ENCODE measurements at regions not wholly inside any gene's neighbourhood (a gene's known extent, or its start where the extent isn't known, plus 50 kb on each side); places are given as distances from the start of the nearest gene placed in this dataset.
"Not testable (repeated sequence)": the region's sequence is repeated elsewhere in the genome, so short reads cannot be mapped to it uniquely, and the experiment has no call there.

GRCh38 chr9:119881898-119882297 lies 512.7 kb upstream of the BRINP1 start:
- CTCF ChIA-PET = interaction anchor here (0.6 kb wide), 2 partner anchors 36 to 1992 kb away, joined by 3 to 4 read pairs; no protein-coding TSS in a partner anchor
- Mint-ChIP-seq H3K4me3 (ENCODE audit: unreplicated experiment) (no peak overlapping the region), H3K27ac (ENCODE audit: low read depth, unreplicated experiment) (no peak overlapping the region), H3K36me3 (ENCODE audit: insufficient read depth, unreplicated experiment) (no peaks in the 10 kb centered on the region), H3K9me3 (ENCODE audit: unreplicated experiment) (peaks cover 33% of the 10 kb centered on the region), H3K27me3 (ENCODE audit: insufficient read depth, unreplicated experiment) (no peaks in the 10 kb centered on the region), H3K4me1 (ENCODE audit: insufficient read depth, unreplicated experiment) (no peaks in the 10 kb centered on the region)
- POLR2A ChIA-PET = no interaction called here
- intact Hi-C loops (cut with micrococcal nuclease) = no loop called here
- no TSS peak for BruUV-seq (replicated peaks)
- TF ChIP-seq, protein P1, sequence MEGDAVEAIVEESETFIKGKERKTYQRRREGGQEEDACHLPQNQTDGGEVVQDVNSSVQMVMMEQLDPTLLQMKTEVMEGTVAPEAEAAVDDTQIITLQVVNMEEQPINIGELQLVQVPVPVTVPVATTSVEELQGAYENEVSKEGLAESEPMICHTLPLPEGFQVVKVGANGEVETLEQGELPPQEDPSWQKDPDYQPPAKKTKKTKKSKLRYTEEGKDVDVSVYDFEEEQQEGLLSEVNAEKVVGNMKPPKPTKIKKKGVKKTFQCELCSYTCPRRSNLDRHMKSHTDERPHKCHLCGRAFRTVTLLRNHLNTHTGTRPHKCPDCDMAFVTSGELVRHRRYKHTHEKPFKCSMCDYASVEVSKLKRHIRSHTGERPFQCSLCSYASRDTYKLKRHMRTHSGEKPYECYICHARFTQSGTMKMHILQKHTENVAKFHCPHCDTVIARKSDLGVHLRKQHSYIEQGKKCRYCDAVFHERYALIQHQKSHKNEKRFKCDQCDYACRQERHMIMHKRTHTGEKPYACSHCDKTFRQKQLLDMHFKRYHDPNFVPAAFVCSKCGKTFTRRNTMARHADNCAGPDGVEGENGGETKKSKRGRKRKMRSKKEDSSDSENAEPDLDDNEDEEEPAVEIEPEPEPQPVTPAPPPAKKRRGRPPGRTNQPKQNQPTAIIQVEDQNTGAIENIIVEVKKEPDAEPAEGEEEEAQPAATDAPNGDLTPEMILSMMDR (IDR thresholded peaks at IDR 0.05; ENCODE audit: unreplicated experiment) = no peak
- no peak for DNase-seq (ENCODE audit: unreplicated experiment)

DNA sequence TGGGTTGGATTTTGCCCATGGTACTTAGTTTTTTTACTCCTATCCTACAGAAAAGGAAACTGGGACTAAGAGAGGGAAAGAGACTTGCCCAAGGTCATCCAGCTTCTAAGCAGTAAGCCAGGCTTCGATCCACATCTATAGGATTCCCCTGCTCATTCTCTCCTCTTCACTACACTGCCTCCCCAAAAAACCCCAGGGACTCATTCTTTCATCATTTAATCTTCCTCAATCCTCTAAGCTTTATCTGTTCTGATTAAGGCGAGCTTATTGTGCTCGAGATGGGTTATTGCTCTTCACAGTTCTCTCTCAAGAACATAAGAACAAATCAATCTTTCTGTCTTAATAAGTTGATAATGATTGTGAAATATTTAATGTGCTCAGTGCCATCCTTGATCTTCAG lies 511.1 kb upstream of the BRINP1 start:
- Mint-ChIP-seq H3K9me3 (ENCODE audit: unreplicated experiment) (peaks cover 38% of the 10 kb centered on the region), H3K27ac (ENCODE audit: low read depth, unreplicated experiment) (no peak overlapping the region), H3K36me3 (ENCODE audit: insufficient read depth, unreplicated experiment) (no peaks in the 10 kb centered on the region), H3K27me3 (ENCODE audit: insufficient read depth, unreplicated experiment) (no peaks in the 10 kb centered on the region), H3K4me1 (ENCODE audit: insufficient read depth, unreplicated experiment) (no peaks in the 10 kb centered on the region), H3K4me3 (ENCODE audit: unreplicated experiment) (no peak overlapping the region)
- CTCF ChIA-PET = interaction anchor here (0.6 kb wide), 1 partner anchor 63 kb away, joined by 3 read pairs; no protein-coding TSS in a partner anchor
- DNase-seq (ENCODE audit: unreplicated experiment) = no peak
- BruUV-seq (replicated peaks) = no TSS peak
- intact Hi-C loops (cut with micrococcal nuclease) = no loop called here
- TF ChIP-seq, protein P1 (IDR thresholded peaks at IDR 0.05; ENCODE audit: unreplicated experiment) = no peak
- POLR2A ChIA-PET = no interaction called here

- no peaks in the 10 kb centered on the region for H3K4me1 Mint-ChIP-seq (ENCODE audit: insufficient read depth, unreplicated experiment)
- ChIA-PET POLR2A (no interaction called here), CTCF (interaction anchor here (0.6 to 0.7 kb wide), 2 partner anchors 54 to 92 kb away, joined by 3 to 5 read pairs; no protein-coding TSS in a partner anchor)
- no peaks in the 10 kb centered on the region for H3K27me3 Mint-ChIP-seq (ENCODE audit: insufficient read depth, unreplicated experiment)
- no peaks in the 10 kb centered on the region for H3K36me3 Mint-ChIP-seq (ENCODE audit: insufficient read depth, unreplicated experiment)
- H3K4me3 Mint-ChIP-seq (ENCODE audit: unreplicated experiment) = no peak overlapping the region
- DNase-seq (ENCODE audit: unreplicated experiment) = no peak
- no peak overlapping the region for H3K27ac Mint-ChIP-seq (ENCODE audit: low read depth, unreplicated experiment)
- BruUV-seq (replicated peaks) = no TSS peak
- TF ChIP-seq, protein P1 (IDR thresholded peaks at IDR 0.05; ENCODE audit: unreplicated experiment) = no peak
- peaks cover 58% of the 10 kb centered on the region for H3K9me3 Mint-ChIP-seq (ENCODE audit: unreplicated experiment)
- intact Hi-C loops (cut with micrococcal nuclease) = no loop called here
These were observed 508.1 kb upstream of the BRINP1 start for GRCh38 chr9:119877306-119877705.

DNA sequence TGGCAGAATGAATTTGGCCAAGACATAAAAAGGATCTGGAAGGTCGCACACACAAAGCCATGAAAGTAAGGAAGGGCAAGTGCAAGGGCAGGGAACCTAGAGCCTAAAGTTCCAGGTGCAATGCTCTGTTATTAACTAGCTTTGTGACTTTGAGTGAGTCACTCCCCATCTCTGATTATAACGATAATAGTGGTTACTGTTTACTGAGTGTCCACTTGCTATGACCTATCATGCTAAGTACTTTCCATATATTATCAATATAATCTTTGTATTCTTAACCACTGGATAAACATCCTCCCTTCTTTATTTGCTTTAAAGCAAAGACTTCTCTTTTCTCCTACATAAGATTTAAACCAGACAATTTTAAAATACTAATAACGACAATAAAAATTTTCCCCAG lies 504.6 kb upstream of the BRINP1 start:
- H3K27ac Mint-ChIP-seq (ENCODE audit: low read depth, unreplicated experiment) = no peak overlapping the region
- H3K36me3 Mint-ChIP-seq (ENCODE audit: insufficient read depth, unreplicated experiment) = no peaks in the 10 kb centered on the region
- peaks cover 39% of the 10 kb centered on the region for H3K9me3 Mint-ChIP-seq (ENCODE audit: unreplicated experiment)
- CTCF ChIA-PET = no interaction called here
- H3K4me1 Mint-ChIP-seq (ENCODE audit: insufficient read depth, unreplicated experiment) = no peaks in the 10 kb centered on the region
- intact Hi-C loops (cut with micrococcal nuclease) = no loop called here
- BruUV-seq (replicated peaks) = no TSS peak
- H3K4me3 Mint-ChIP-seq (ENCODE audit: unreplicated experiment) = no peak overlapping the region
- no peak for DNase-seq (ENCODE audit: unreplicated experiment)
- no peaks in the 10 kb centered on the region for H3K27me3 Mint-ChIP-seq (ENCODE audit: insufficient read depth, unreplicated experiment)
- POLR2A ChIA-PET = no interaction called here
- TF ChIP-seq, protein P1 (IDR thresholded peaks at IDR 0.05; ENCODE audit: unreplicated experiment) = no peak

DNA sequence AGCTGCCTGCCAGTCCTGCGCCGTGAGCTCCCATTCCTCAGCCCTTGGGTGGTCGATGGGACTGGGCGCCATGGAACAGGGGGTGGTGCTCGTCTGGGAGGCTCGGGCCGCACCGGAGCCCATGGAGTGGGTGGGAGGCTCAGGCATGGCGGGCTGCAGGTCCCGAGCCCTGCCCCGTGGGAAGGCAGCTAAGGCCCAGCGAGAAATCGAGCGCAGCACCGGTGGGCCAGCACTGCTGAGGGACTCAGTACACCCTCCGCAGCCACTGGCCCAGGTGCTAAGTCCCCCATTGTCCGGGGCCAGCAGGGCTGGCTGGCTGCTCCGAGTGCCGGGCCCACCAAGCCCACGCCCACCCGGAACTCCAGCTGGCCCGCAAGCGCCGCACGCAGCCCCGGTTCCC lies 501.0 kb upstream of the BRINP1 start:
- CTCF ChIA-PET; H3K4me1 Mint-ChIP-seq (ENCODE audit: insufficient read depth, unreplicated experiment): not testable (repeated sequence)
- H3K9me3 Mint-ChIP-seq (ENCODE audit: unreplicated experiment) = peaks cover 26% of the 10 kb centered on the region

More for the DNA sequence above, 501.0 kb upstream of the BRINP1 start:
- BruUV-seq (replicated peaks); H3K27me3 Mint-ChIP-seq (ENCODE audit: insufficient read depth, unreplicated experiment); H3K27ac Mint-ChIP-seq (ENCODE audit: low read depth, unreplicated experiment); H3K4me3 Mint-ChIP-seq (ENCODE audit: unreplicated experiment); DNase-seq (ENCODE audit: unreplicated experiment); intact Hi-C loops (cut with micrococcal nuclease); H3K36me3 Mint-ChIP-seq (ENCODE audit: insufficient read depth, unreplicated experiment); POLR2A ChIA-PET: not testable (repeated sequence)

Measured in MCF 10A (cell line).